ENCODE measurements at regions not wholly inside any gene's neighbourhood (a gene's known extent, or its start where the extent isn't known, plus 50 kb on each side); places are given as distances from the start of the nearest gene placed in this dataset.

DNA sequence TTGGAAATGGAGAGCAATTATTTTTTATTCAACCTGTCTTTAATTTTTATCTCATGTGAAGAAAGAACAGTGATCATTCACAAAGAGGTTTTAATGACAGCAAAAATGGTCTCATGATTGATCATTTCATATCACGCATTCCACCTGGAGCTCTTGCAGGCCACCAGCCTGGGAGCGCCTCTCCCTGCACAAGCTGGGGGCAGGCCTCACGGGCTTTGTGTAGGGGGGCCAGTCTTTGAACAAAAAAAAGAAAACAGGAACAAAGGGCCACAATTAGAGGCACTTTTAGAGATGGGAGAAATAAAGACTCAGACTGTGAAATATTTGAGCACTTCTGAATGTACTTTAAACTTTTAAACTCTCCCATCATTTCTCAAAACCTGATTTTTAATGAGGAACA is 232.9 kb downstream of the CHD9NB start:
- TF ChIP-seq CTCF (conservative IDR thresholded peaks at IDR 0.05) = no peak
- H3K27ac ChIP-seq = no peak overlapping the region

DNA sequence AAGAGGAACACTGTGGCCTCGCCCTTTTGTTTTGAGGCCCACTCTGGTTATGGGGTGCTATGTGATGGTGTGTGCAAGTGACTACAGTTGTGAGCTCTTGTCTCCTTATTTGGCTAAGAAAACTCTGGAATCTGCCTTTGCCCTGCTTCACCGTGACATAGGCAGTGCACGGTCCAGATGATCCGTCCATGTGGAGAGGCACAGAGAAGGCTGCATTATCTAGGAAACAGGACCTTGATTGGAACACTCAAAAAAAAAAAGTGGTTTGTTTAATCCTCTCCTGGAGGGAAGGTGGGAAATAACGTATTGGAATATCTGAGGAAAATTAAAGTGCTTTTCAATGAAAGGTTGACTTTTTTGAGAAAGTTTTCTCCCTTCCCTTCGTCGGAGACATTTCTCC is 233.3 kb downstream of the CHD9NB start:
- no peak overlapping the region for H3K27ac ChIP-seq
- no peak for TF ChIP-seq CTCF (conservative IDR thresholded peaks at IDR 0.05)

GRCh38 chr16:52817696-52818095 is 235.0 kb downstream of the CHD9NB start:
- no peak overlapping the region for H3K27ac ChIP-seq
- no peak for TF ChIP-seq CTCF (conservative IDR thresholded peaks at IDR 0.05)

GRCh38 chr16:52816993-52817392 is 235.7 kb downstream of the CHD9NB start:
- no peak overlapping the region for H3K27ac ChIP-seq
- no peak for TF ChIP-seq CTCF (conservative IDR thresholded peaks at IDR 0.05)

GRCh38 chr16:52812678-52813556 is 239.8 kb downstream of the CHD9NB start:
- H3K27ac ChIP-seq = no peak overlapping the region

DNA sequence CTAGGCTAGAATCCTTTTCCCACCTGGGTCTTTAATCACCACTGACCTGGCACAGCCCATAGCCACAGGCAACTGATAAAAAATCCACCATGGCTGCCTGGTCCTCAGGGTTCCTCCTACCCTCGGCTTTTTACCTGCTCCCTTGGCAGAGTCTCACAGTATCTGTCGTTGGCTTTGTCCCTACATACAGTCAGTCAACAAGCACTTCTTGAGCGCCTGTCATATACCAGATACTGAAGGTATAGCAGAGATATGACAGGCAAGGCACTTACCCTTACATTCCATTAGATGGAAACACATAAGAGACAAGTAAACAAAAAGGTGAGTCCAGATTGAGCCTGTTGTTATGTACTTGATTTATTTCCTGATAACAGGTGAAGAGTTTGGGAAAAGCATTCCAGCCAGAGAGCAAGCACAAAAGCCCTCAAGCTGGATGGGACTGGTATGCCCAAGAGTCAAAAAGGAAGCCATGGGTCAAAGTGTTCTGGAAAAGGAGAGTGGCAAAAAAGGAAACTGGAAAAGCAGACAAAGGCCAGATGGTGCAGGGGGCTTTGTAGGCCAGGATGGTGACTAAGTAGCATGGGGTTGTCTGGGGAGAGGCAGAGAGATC is 247.0 kb downstream of the CHD9NB start:
- H3K27ac ChIP-seq = no peak overlapping the region
- TF ChIP-seq CTCF (conservative IDR thresholded peaks at IDR 0.05) = no peak

More at GRCh38 chr16:52812678-52813556, 239.8 kb downstream of the CHD9NB start:
- TF ChIP-seq CTCF (conservative IDR thresholded peaks at IDR 0.05) = no peak

- TF ChIP-seq CTCF (conservative IDR thresholded peaks at IDR 0.05) = no peak
- no peak overlapping the region for H3K27ac ChIP-seq
Measured at GRCh38 chr16:52800432-52800831, 252.3 kb downstream of the CHD9NB start.
